ENCODE measurements at regions not wholly inside any gene's neighbourhood (a gene's known extent, or its start where the extent isn't known, plus 50 kb on each side); places are given as distances from the start of the nearest gene placed in this dataset.

- TF ChIP-seq SP1 (IDR thresholded peaks at IDR 0.05) (no peak), BHLHE40 (IDR thresholded peaks at IDR 0.05; ENCODE audit: borderline replicate concordance) (no peak), NFRKB (IDR thresholded peaks at IDR 0.05) (no peak), FOXM1 (IDR thresholded peaks at IDR 0.05; ENCODE audit: borderline replicate concordance) (no peak), ZNF384 (IDR thresholded peaks at IDR 0.05) (no peak), SUZ12 (IDR thresholded peaks at IDR 0.05) (no peak), FOXK2 (IDR thresholded peaks at IDR 0.05) (no peak), TARDBP (IDR thresholded peaks at IDR 0.05) (no peak)
Observed at GRCh38 chr1:84757301-84757700, 67.0 kb upstream of the SSX2IP start.

Measured in HEK293T (cell line).